A549 (cell line): ENCODE measurements at regions not wholly inside any gene's neighbourhood (a gene's known extent, or its start where the extent isn't known, plus 50 kb on each side); places are given as distances from the start of the nearest gene placed in this dataset.

Experiments
- ATAC-seq, 2 experiments: fragments of 200-7000 bp in 1 of 2; fragments of >200 bp in 1 of 2; cut with Nextera tagmentation in 1 of 2; cut with Tn5 transposase in 1 of 2; 3 replicates each; pipeline versions ENCODE4 v1.8.0 to v1.9.1; 2018 to 2020; ENCODE audit warnings: mild to moderate bottlenecking in 1 of 2, moderate library complexity in 1 of 2
- CTCF ChIA-PET: fragments of 300-600 bp; sonication (Branson Sonifier 250); formaldehyde crosslinking; extraction: SDS; loops from one replicate; lab custom pipeline; 2021; ENCODE audit warnings: antibody characterized with exemption, inconsistent platforms; lab: Yijun Ruan, JAX
- POLR2A ChIA-PET: fragments of 350-600 bp; formaldehyde crosslinking; extraction: SDS; loops from one replicate; lab custom pipeline; 2021; ENCODE audit warnings: antibody characterized with exemption, inconsistent platforms; lab: Yijun Ruan, JAX
- DNase-seq, 2 experiments: peaks; one replicate each; pipeline versions ENCODE4 v3.0.0 to v3.0.0-alpha.2; 2011 to 2016; ENCODE audit warnings: low read depth in 1 of 2, low spot score in 1 of 2
- FAIRE-seq: peaks from 2 replicates; lab custom pipeline; 2011; peaks lifted over from hg19 to GRCh38; lab: Jason Lieb, UNC
- H3K27ac ChIP-seq, 2 experiments: fragments of >200 bp; sonication (Bioruptor Twin); formaldehyde crosslinking; 3 replicates each; pipeline ENCODE4 v1.5.1; 2016 to 2017
- H3K4me1 ChIP-seq: fragments of >200 bp; sonication (Bioruptor Twin); formaldehyde crosslinking; 3 replicates; pipeline ENCODE4 v1.6.1; 2016
- H3K4me2 ChIP-seq: fragments of >200 bp; sonication (Bioruptor Twin); formaldehyde crosslinking; 3 replicates; pipeline ENCODE4 v1.6.1; 2016
- H3K4me3 ChIP-seq: fragments of >200 bp; sonication (Bioruptor Twin); formaldehyde crosslinking; 3 replicates; pipeline ENCODE4 v1.5.1; 2016
- H3K9me3 ChIP-seq: fragments of >200 bp; sonication (Bioruptor Twin); formaldehyde crosslinking; 3 replicates; pipeline ENCODE4 v1.6.1; 2016
- BHLHE40 ChIP-seq: IDR thresholded peaks from 2 replicates; pipeline ENCODE4 v1.6.1; 2012; ENCODE audit warnings: low read depth, low read length, inconsistent platforms
- CEBPB ChIP-seq, 2 experiments: fragments of >200 bp in 1 of 2; sonication (Bioruptor Twin) in 1 of 2; formaldehyde crosslinking in 1 of 2; IDR thresholded peaks; 2 replicates each; pipeline ENCODE4 v1.6.1; 2012 to 2016
- EHF ChIP-seq: fragments of 250-450 bp; sonication (Bioruptor Pico); IDR thresholded peaks from 2 replicates; pipeline ENCODE4 v1.5.0; 2020; ENCODE audit warnings: mild to moderate bottlenecking
- EP300 ChIP-seq, 2 experiments: fragments of >200 bp; sonication (Bioruptor Twin); formaldehyde crosslinking; IDR thresholded peaks; 2 replicates in 1 of 2; 3 replicates in 1 of 2; pipeline ENCODE4 v1.6.1; 2016 to 2017
- ESRRA ChIP-seq: fragments of 150-350 bp; IDR thresholded peaks from 2 replicates; pipeline ENCODE4 v1.6.1; 2014; ENCODE audit warnings: mild to moderate bottlenecking, low read length, borderline replicate concordance
- FOSB ChIP-seq: fragments of 250-450 bp; sonication (Bioruptor Pico); IDR thresholded peaks from 2 replicates; pipeline ENCODE4 v1.5.0; 2020; ENCODE audit warnings: mild to moderate bottlenecking, moderate library complexity
- FOSL2 ChIP-seq, 2 experiments: fragments of 450-650 bp in 1 of 2; fragments of >200 bp in 1 of 2; sonication (Bioruptor Twin) in 1 of 2; formaldehyde crosslinking; IDR thresholded peaks; 2 replicates each; pipeline versions ENCODE4 v1.5.0 to v1.6.1; 2016 to 2020; ENCODE audit warnings: mild to moderate bottlenecking in 1 of 2, moderate library complexity in 1 of 2
- FOXS1 ChIP-seq: fragments of 250-450 bp; sonication (Bioruptor Pico); IDR thresholded peaks from 2 replicates; pipeline ENCODE4 v1.5.0; 2020; ENCODE audit warnings: mild to moderate bottlenecking, moderate library complexity
- HDAC2 ChIP-seq: fragments of 200-600 bp; sonication (generic); IDR thresholded peaks from 2 replicates; pipeline ENCODE4 v1.6.1; 2016
- HMGXB4 ChIP-seq: fragments of 250-450 bp; sonication (Bioruptor Pico); IDR thresholded peaks from 2 replicates; pipeline ENCODE4 v1.5.0; 2021; ENCODE audit warnings: mild to moderate bottlenecking, moderate library complexity, borderline replicate concordance
- HOXB5 ChIP-seq: fragments of 250-450 bp; sonication (Bioruptor Pico); IDR thresholded peaks from 2 replicates; pipeline ENCODE4 v1.5.0; 2020; ENCODE audit warnings: mild to moderate bottlenecking, moderate library complexity
- MAFK ChIP-seq: fragments of 450-650 bp; IDR thresholded peaks from 2 replicates; pipeline ENCODE4 v1.6.1; 2014; ENCODE audit not compliant: partially characterized antibody
- MAX ChIP-seq: IDR thresholded peaks from 2 replicates; pipeline ENCODE4 v1.6.1; 2012
- MAZ ChIP-seq: fragments of 150-350 bp; IDR thresholded peaks from 2 replicates; pipeline ENCODE4 v1.6.1; 2014; ENCODE audit warnings: antibody characterized with exemption, low read depth, low read length, borderline replicate concordance
- MYC ChIP-seq: IDR thresholded peaks from 2 replicates; pipeline ENCODE4 v1.6.1; 2012; ENCODE audit warnings: mild to moderate bottlenecking, inconsistent platforms, low read length, improper control_type of control experiment, borderline replicate concordance
- NFE2L2 ChIP-seq: fragments of 150-350 bp; conservative IDR thresholded peaks from 2 replicates; pipeline ENCODE4 v1.6.1; 2014; ENCODE audit warnings: low read length
- NR3C1 ChIP-seq: fragments of >200 bp; sonication (Bioruptor Twin); formaldehyde crosslinking; IDR thresholded peaks from 3 replicates; pipeline ENCODE4 v1.6.1; 2017
- PBX3 ChIP-seq: IDR thresholded peaks from 2 replicates; pipeline ENCODE4 v1.6.1; 2012
- PHF8 ChIP-seq: fragments of 200-600 bp; sonication (generic); IDR thresholded peaks from 2 replicates; pipeline ENCODE4 v1.6.1; 2016; ENCODE audit warnings: low read depth, mild to moderate bottlenecking, antibody characterized with exemption, moderate library complexity, borderline replicate concordance
- POLR2AphosphoS2 ChIP-seq: conservative IDR thresholded peaks from 2 replicates; pipeline ENCODE4 v1.6.1; 2012; ENCODE audit warnings: low read length, improper control_type of control experiment, inconsistent platforms
- RAD21 ChIP-seq, 2 experiments: fragments of >200 bp in 1 of 2; sonication (Bioruptor Twin) in 1 of 2; formaldehyde crosslinking in 1 of 2; IDR thresholded peaks in 1 of 2; conservative IDR thresholded peaks in 1 of 2; 2 replicates in 1 of 2; 3 replicates in 1 of 2; pipeline ENCODE4 v1.6.1; 2012 to 2018; ENCODE audit warnings: inconsistent platforms in 1 of 2
- RARB ChIP-seq: fragments of 250-450 bp; sonication (Bioruptor Pico); IDR thresholded peaks from 2 replicates; pipeline ENCODE4 v1.8.0; 2021; ENCODE audit warnings: mild to moderate bottlenecking, moderate library complexity
- SMC3 ChIP-seq: fragments of >200 bp; sonication (Bioruptor Twin); formaldehyde crosslinking; IDR thresholded peaks from 3 replicates; pipeline ENCODE4 v1.6.1; 2018; ENCODE audit warnings: inconsistent platforms
- TFCP2L1 ChIP-seq: fragments of 250-450 bp; sonication (Bioruptor Pico); IDR thresholded peaks from 2 replicates; pipeline ENCODE4 v1.5.0; 2021; ENCODE audit warnings: mild to moderate bottlenecking
- TP53 ChIP-seq: fragments of 250-450 bp; sonication (Bioruptor Pico); IDR thresholded peaks from 2 replicates; pipeline ENCODE4 v1.5.0; 2021; ENCODE audit warnings: mild to moderate bottlenecking, moderate library complexity
- USF2 ChIP-seq: fragments of 450-650 bp; IDR thresholded peaks from 2 replicates; pipeline ENCODE4 v1.6.1; 2014; ENCODE audit warnings: antibody characterized with exemption
- ZFP36 ChIP-seq: fragments of 450-650 bp; IDR thresholded peaks from 2 replicates; pipeline ENCODE4 v1.6.1; 2014; ENCODE audit warnings: borderline replicate concordance; ENCODE audit not compliant: partially characterized antibody
- WGBS: methylation state at CpG from one replicate; pipeline ENCODE4 v1.1.6; 2017; ENCODE audit errors: missing lambda C conversion rate; 5-methylcytosine and 5-hydroxymethylcytosine counted together

GRCh38 chr2:34179511-34179910 lies 580.4 kb upstream of the FAM98A start:
- Histone ChIP-seq H3K9me3 (no peaks in the 10 kb centered on the region), H3K27ac (no peak overlapping the region), H3K4me1 (no peaks in the 10 kb centered on the region), H3K4me3 (no peak overlapping the region), H3K4me2 (no peak overlapping the region)
- ChIA-PET CTCF (no interaction called here), POLR2A (no interaction called here)
- FAIRE-seq (no peak), DNase-seq (no peak), ATAC-seq (no peak)
- TF ChIP-seq POLR2AphosphoS2 (no peak), MYC (no peak), TP53 (CRISPR knock-in tag) (no peak), EP300 (IDR thresholded peaks at IDR 0.05) (no peak), NR3C1 (no peak), RAD21 (conservative IDR thresholded peaks at IDR 0.05 in 1 of 2, IDR thresholded peaks at IDR 0.05 in 1 of 2) (no peak), FOSB (CRISPR knock-in tag) (no peak), BHLHE40 (no peak), HDAC2 (no peak), MAFK (no peak), ESRRA (no peak), SMC3 (no peak)
- 4% methylated on average over 3 of the region's 3 CpGs for WGBS

- CTCF ChIA-PET = no interaction called here
- H3K4me1 ChIP-seq = no peaks in the 10 kb centered on the region
- no peaks in the 10 kb centered on the region for H3K9me3 ChIP-seq
- no peak overlapping the region for H3K4me3 ChIP-seq
- TF ChIP-seq EHF (CRISPR knock-in tag) (no peak), ZFP36 (no peak), USF2 (no peak), MAZ (no peak), NFE2L2 (no peak), FOSL2 (IDR thresholded peaks at IDR 0.05) (no peak), FOSL2 (CRISPR knock-in tag; IDR thresholded peaks at IDR 0.05) (no peak), MAX (no peak), TFCP2L1 (CRISPR knock-in tag) (no peak), FOXS1 (CRISPR knock-in tag) (no peak), EP300 (IDR thresholded peaks at IDR 0.05) (no peak), MYC (no peak), HMGXB4 (no peak), BHLHE40 (no peak), POLR2AphosphoS2 (no peak), HOXB5 (no peak), RARB (CRISPR knock-in tag) (no peak), TP53 (CRISPR knock-in tag) (no peak), PBX3 (no peak), PHF8 (no peak), CEBPB (IDR thresholded peaks at IDR 0.05) (no peak)
- FAIRE-seq (no peak), ATAC-seq (no peak), DNase-seq (no peak)
- H3K27ac ChIP-seq = no peak overlapping the region
- POLR2A ChIA-PET = no interaction called here
- H3K4me2 ChIP-seq = no peak overlapping the region
Measured at GRCh38 chr2:34178482-34178881, 579.4 kb upstream of the FAM98A start.
